ENCODE measurements at regions not wholly inside any gene's neighbourhood (a gene's known extent, or its start where the extent isn't known, plus 50 kb on each side); places are given as distances from the start of the nearest gene placed in this dataset.

GRCh38 chr12:41959271-41959670 lies 185.4 kb downstream of the GXYLT1 start:
- no peak for ATAC-seq
- DNase-seq (ENCODE audit: low spot score): no peak
- H3K4me1 Mint-ChIP-seq: no peaks in the 10 kb centered on the region
- peaks cover 4% of the 10 kb centered on the region for H3K9me3 Mint-ChIP-seq
- no peak for TF ChIP-seq ERG (CRISPR knock-in tag; IDR thresholded peaks at IDR 0.05)
- no peak for TF ChIP-seq PRDM15 (CRISPR knock-in tag; IDR thresholded peaks at IDR 0.05)
- TF ChIP-seq HMGXB4 (CRISPR knock-in tag; IDR thresholded peaks at IDR 0.05): no peak
- no peak for TF ChIP-seq FOXP1 (CRISPR knock-in tag; IDR thresholded peaks at IDR 0.05; ENCODE audit: borderline replicate concordance)
- TF ChIP-seq CDX4 (CRISPR knock-in tag; IDR thresholded peaks at IDR 0.05; ENCODE audit: borderline replicate concordance): no peak
- TF ChIP-seq HMGA2 (CRISPR knock-in tag; IDR thresholded peaks at IDR 0.05): no peak
- no peak for TF ChIP-seq ZNF416 (CRISPR knock-in tag; IDR thresholded peaks at IDR 0.05)
- TF ChIP-seq MXD4 (CRISPR knock-in tag; IDR thresholded peaks at IDR 0.05; ENCODE audit: borderline replicate concordance): no peak
- TF ChIP-seq JUN (CRISPR knock-in tag; IDR thresholded peaks at IDR 0.05): no peak
- TF ChIP-seq ZNF121 (CRISPR knock-in tag; IDR thresholded peaks at IDR 0.05): no peak
- H3K4me3 Mint-ChIP-seq: no peak overlapping the region
- no peaks in the 10 kb centered on the region for H3K27me3 Mint-ChIP-seq (ENCODE audit: low read depth)
- ChIA-PET CTCF (no interaction called here), POLR2A (no interaction called here)
- H3K36me3 Mint-ChIP-seq: no peaks in the 10 kb centered on the region
- H3K27ac Mint-ChIP-seq: no peak overlapping the region

- ATAC-seq (no peak), DNase-seq (ENCODE audit: low spot score) (no peak)
- Mint-ChIP-seq H3K9me3 (peaks cover 9% of the 10 kb centered on the region), H3K27ac (no peak overlapping the region), H3K4me3 (no peak overlapping the region), H3K27me3 (ENCODE audit: low read depth) (no peaks in the 10 kb centered on the region; the same call in 1 of the 2 replicates), H3K36me3 (no peaks in the 10 kb centered on the region), H3K4me1 (no peaks in the 10 kb centered on the region)
- ChIA-PET POLR2A (no interaction called here), CTCF (no interaction called here)
- TF ChIP-seq FOXJ3 (CRISPR knock-in tag; IDR thresholded peaks at IDR 0.05; ENCODE audit: borderline replicate concordance): no peak
- no peak for TF ChIP-seq TP53 (CRISPR knock-in tag; IDR thresholded peaks at IDR 0.05)
- no peak for TF ChIP-seq ZMAT4 (CRISPR knock-in tag; IDR thresholded peaks at IDR 0.05)
- no peak for TF ChIP-seq GTF2I (CRISPR knock-in tag; conservative IDR thresholded peaks at IDR 0.05)
- no peak for TF ChIP-seq FOXP1 (CRISPR knock-in tag; IDR thresholded peaks at IDR 0.05; ENCODE audit: borderline replicate concordance)
- TF ChIP-seq ZNF396 (CRISPR knock-in tag; IDR thresholded peaks at IDR 0.05; ENCODE audit: borderline replicate concordance): no peak
- TF ChIP-seq ZNF219 (CRISPR knock-in tag; IDR thresholded peaks at IDR 0.05; ENCODE audit: borderline replicate concordance): no peak
- no peak for TF ChIP-seq ZNF138 (CRISPR knock-in tag; conservative IDR thresholded peaks at IDR 0.05)
- no peak for TF ChIP-seq ETV6 (CRISPR knock-in tag; IDR thresholded peaks at IDR 0.05)
- TF ChIP-seq ATF1 (CRISPR knock-in tag; IDR thresholded peaks at IDR 0.05): no peak
- TF ChIP-seq JUN (CRISPR knock-in tag; IDR thresholded peaks at IDR 0.05): no peak
- no peak for TF ChIP-seq ZNF232 (CRISPR knock-in tag; IDR thresholded peaks at IDR 0.05)
- no peak for TF ChIP-seq MAX (CRISPR knock-in tag; IDR thresholded peaks at IDR 0.05)
- TF ChIP-seq MXD4 (CRISPR knock-in tag; IDR thresholded peaks at IDR 0.05; ENCODE audit: borderline replicate concordance): no peak
- no peak for TF ChIP-seq SMAD4 (CRISPR knock-in tag; IDR thresholded peaks at IDR 0.05)
- no peak for TF ChIP-seq CDX4 (CRISPR knock-in tag; IDR thresholded peaks at IDR 0.05; ENCODE audit: borderline replicate concordance)
- TF ChIP-seq CTCF (IDR thresholded peaks at IDR 0.05): no peak
- TF ChIP-seq CBFB (CRISPR knock-in tag; IDR thresholded peaks at IDR 0.05; ENCODE audit: low read depth): no peak
- TF ChIP-seq USF1 (CRISPR knock-in tag; IDR thresholded peaks at IDR 0.05): no peak
Observed at GRCh38 chr12:41956353-41956752, 188.3 kb downstream of the GXYLT1 start.

Measured in WTC11 (cell line).